ENCODE measurements at regions not wholly inside any gene's neighbourhood (a gene's known extent, or its start where the extent isn't known, plus 50 kb on each side); places are given as distances from the start of the nearest gene placed in this dataset.

- ATAC-seq (no peak), DNase-seq (no peak)
- POLR2A ChIA-PET: no interaction called here
- peaks cover 22 to 58% (median 36%) of the 10 kb centered on the region in 5 donors for H3K27me3 Mint-ChIP-seq
- H3K36me3 Mint-ChIP-seq: peaks cover 0 to 5% (median 0%) of the 10 kb centered on the region in 3 donors
- H3K4me1 Mint-ChIP-seq: no peaks in the 10 kb centered on the region
- no peaks in the 10 kb centered on the region for H3K9me3 Mint-ChIP-seq
- H3K27ac Mint-ChIP-seq: no peak overlapping the region
- H3K4me3 Mint-ChIP-seq: no peak overlapping the region
Observed at GRCh38 chr1:227445746-227446145, 117.6 kb upstream of the ZNF678 start.

- no peak overlapping the region for H3K4me3 Mint-ChIP-seq
- H3K36me3 Mint-ChIP-seq: peaks cover 0 to 5% (median 0%) of the 10 kb centered on the region in 3 donors
- no peak overlapping the region for H3K27ac Mint-ChIP-seq
- no peaks in the 10 kb centered on the region for H3K4me1 Mint-ChIP-seq
- ATAC-seq (no peak), DNase-seq (no peak)
- peaks cover 22 to 60% (median 35%) of the 10 kb centered on the region in 5 donors for H3K27me3 Mint-ChIP-seq
- H3K9me3 Mint-ChIP-seq: no peaks in the 10 kb centered on the region
- POLR2A ChIA-PET: no interaction called here
Observed at GRCh38 chr1:227445092-227445674, 118.2 kb upstream of the ZNF678 start.

GRCh38 chr1:227440182-227440581, 121.9 kb upstream of the CDC42BPA start:
- no peaks in the 10 kb centered on the region for H3K36me3 Mint-ChIP-seq
- H3K4me3 Mint-ChIP-seq: no peak overlapping the region
- H3K27ac Mint-ChIP-seq: no peak overlapping the region
- no peaks in the 10 kb centered on the region for H3K9me3 Mint-ChIP-seq
- ATAC-seq: no peak
- POLR2A ChIA-PET: no interaction called here
- peaks cover 2 to 11% (median 5%) of the 10 kb centered on the region in 4 donors for H3K4me1 Mint-ChIP-seq
- no peak for DNase-seq
- peaks cover 15 to 61% (median 34%) of the 10 kb centered on the region in 5 donors for H3K27me3 Mint-ChIP-seq

DNA sequence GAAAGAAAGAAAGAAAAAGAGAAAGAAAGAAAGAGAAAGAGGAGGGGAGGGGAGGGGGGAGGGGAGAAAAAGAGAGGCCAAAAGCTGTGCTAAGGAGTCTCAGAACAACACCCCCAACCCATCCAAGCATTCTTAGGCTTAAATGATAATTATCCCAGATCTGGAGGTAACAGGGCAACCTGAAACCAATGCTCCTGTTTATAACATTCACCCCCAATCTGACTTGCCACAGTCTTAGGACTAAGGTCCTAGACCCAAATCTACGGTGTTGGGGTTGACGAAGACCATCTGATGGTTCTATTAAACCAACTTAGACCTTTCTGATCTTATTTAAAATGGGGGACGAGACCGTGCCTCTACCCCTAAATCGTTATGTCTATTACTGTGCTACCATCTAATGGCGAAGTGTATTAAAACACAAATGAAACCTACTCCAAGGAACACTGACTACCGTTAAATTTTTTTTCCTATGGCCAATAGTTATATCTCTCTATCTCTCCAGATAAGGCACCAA, 119.3 kb upstream of the CDC42BPA start:
- H3K36me3 Mint-ChIP-seq: no peaks in the 10 kb centered on the region
- peak overlapping the region in 1 of 10 donors; percentile 76 for H3K27ac Mint-ChIP-seq
- H3K4me1 Mint-ChIP-seq: peaks cover 2 to 11% (median 5%) of the 10 kb centered on the region in 4 donors
- H3K4me3 Mint-ChIP-seq: peak overlapping the region in 5 of 10 donors; percentile 1 to 56 (median 28)
- peaks cover 14 to 58% (median 32%) of the 10 kb centered on the region in 5 donors for H3K27me3 Mint-ChIP-seq
- POLR2A ChIA-PET: no interaction called here
- ATAC-seq (peak; percentile 37 to 52), DNase-seq (peak in 3 of 10 donors; percentile 3 to 30 (median 22))
- H3K9me3 Mint-ChIP-seq: no peaks in the 10 kb centered on the region

DNA sequence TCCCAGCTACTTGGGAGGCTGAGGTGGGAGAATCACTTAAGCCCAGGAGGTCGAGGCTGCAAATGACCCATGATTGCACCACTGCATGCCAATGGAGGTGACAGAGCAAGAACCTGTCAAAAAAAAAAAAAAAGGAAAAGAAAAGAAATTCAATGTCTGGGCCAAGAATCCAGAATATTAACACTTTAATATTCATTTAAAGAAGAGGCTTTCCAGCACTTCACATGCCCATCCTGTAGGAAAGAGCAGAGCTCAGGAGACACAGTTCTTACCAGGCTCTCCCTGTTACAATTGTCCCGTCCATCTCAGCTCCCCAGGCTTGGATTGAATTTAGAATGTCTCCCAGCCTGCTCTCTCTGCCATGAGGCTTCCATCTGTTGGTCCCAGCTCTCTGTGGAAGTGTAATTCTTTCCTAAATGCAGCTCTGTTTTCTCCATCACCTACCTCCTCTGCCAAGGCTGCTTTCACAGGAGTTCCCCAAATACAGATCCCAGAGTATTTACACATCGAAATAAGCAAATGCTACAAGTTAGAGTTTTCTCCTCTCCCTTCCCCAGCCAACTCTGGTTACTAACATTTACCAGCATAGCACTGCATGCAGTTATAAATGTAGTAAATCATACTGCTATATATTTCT, 116.6 kb upstream of the CDC42BPA start:
- H3K4me1 Mint-ChIP-seq: peaks cover 2 to 11% (median 5%) of the 10 kb centered on the region in 4 donors
- H3K9me3 Mint-ChIP-seq: no peaks in the 10 kb centered on the region
- no peaks in the 10 kb centered on the region for H3K36me3 Mint-ChIP-seq

GRCh38 chr1:227433663-227434341, 115.5 kb upstream of the CDC42BPA start:
- no peaks in the 10 kb centered on the region for H3K36me3 Mint-ChIP-seq
- POLR2A ChIA-PET: no interaction called here
- peaks cover 14 to 40% (median 23%) of the 10 kb centered on the region in 5 donors for H3K27me3 Mint-ChIP-seq
- ATAC-seq (no peak), DNase-seq (no peak)
- H3K4me3 Mint-ChIP-seq: no peak overlapping the region
- peaks cover 2 to 11% (median 5%) of the 10 kb centered on the region in 4 donors for H3K4me1 Mint-ChIP-seq
- H3K9me3 Mint-ChIP-seq: no peaks in the 10 kb centered on the region
- H3K27ac Mint-ChIP-seq: peak overlapping the region in 1 of 10 donors; percentile 2

More for the DNA sequence above, 116.6 kb upstream of the CDC42BPA start:
- Mint-ChIP-seq H3K27ac (peak overlapping the region in 1 of 10 donors; percentile 2), H3K27me3 (peaks cover 13 to 46% (median 27%) of the 10 kb centered on the region in 5 donors), H3K4me3 (no peak overlapping the region)
- DNase-seq (no peak), ATAC-seq (no peak)
- POLR2A ChIA-PET: no interaction called here

DNA sequence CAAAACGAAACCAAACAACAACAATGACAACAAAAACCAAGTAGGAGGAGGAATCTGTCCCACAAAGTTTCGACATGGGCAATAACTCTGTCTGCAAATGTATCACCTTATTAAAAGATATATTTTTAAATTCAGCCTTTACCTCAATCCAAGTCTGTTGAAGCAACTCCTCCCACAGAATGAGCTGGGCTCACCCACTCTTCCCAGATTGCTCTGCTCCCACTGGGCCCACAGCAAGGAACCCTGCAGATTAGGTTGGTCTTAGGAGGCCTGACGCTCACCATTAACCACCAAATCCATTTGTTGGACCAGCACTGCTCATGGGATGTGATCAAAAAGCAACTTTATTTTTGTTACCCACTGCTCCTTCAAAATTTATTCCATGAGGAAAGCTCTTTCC, 114.7 kb upstream of the CDC42BPA start:
- DNase-seq (no peak), ATAC-seq (no peak)
- no peaks in the 10 kb centered on the region for H3K9me3 Mint-ChIP-seq
- no peak overlapping the region for H3K4me3 Mint-ChIP-seq
- no peak overlapping the region for H3K27ac Mint-ChIP-seq
- H3K36me3 Mint-ChIP-seq: no peaks in the 10 kb centered on the region
- H3K4me1 Mint-ChIP-seq: peaks cover 2 to 11% (median 5%) of the 10 kb centered on the region in 4 donors
- POLR2A ChIA-PET: no interaction called here
- H3K27me3 Mint-ChIP-seq: peaks cover 12 to 35% (median 17%) of the 10 kb centered on the region in 5 donors

GRCh38 chr1:227432181-227432535, 113.9 kb upstream of the CDC42BPA start:
- H3K9me3 Mint-ChIP-seq: no peaks in the 10 kb centered on the region
- H3K36me3 Mint-ChIP-seq: no peaks in the 10 kb centered on the region
- H3K4me1 Mint-ChIP-seq: peaks cover 0 to 4% (median 2%) of the 10 kb centered on the region in 4 donors
- DNase-seq (no peak), ATAC-seq (no peak)
- H3K27me3 Mint-ChIP-seq: peaks cover 10 to 30% (median 13%) of the 10 kb centered on the region in 5 donors
- POLR2A ChIA-PET: no interaction called here
- H3K27ac Mint-ChIP-seq: no peak overlapping the region
- H3K4me3 Mint-ChIP-seq: no peak overlapping the region

DNA sequence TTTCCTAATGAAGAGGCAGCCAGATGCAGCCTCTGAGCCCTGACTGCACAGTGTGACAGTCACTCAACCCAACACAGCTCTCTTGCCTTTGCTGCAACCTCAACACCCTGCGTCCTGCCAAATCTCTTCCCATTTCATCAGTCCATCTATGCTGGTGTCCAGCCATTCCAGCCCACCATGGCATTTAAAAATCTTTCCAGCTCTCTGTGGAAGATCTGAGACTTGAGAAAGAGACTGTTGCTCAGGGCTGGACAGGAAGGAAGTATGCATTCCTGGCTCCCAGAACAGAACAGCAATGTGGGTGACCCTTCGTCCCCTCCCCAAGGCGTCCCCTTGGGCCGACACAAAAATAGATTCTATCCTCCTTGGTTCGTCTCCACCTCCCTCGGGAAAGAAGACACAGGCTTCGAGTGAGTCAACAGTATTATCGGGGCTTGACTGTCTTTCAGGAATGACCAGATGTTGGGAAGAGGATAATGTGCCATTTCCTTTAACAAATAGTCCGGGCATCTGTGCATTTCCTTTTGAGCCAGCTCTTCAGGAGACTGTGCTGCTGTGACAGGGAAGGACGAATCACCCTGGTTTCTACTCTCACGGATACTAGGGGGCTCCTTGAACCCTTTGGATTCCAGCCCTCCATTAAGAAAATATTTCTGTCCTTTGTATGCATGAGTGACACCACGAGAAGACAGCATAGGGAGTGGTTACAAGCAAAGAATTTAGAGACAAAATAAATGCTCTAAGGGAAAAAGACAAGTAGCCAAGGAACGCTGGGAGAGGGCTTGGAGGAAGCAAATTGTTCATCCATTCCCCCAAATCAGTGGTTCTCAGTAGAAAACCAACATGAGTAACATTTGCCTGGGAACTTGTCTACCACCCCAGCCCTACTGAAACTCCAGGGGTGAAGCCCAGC, 111.4 kb upstream of the CDC42BPA start:
- ATAC-seq (no peak), DNase-seq (no peak)
- no peaks in the 10 kb centered on the region for H3K36me3 Mint-ChIP-seq
- peak overlapping the region in 1 of 10 donors; percentile 2 for H3K27ac Mint-ChIP-seq
- no peaks in the 10 kb centered on the region for H3K4me1 Mint-ChIP-seq
- peaks cover 5 to 16% (median 10%) of the 10 kb centered on the region in 5 donors for H3K27me3 Mint-ChIP-seq
- no peaks in the 10 kb centered on the region for H3K9me3 Mint-ChIP-seq
- POLR2A ChIA-PET: no interaction called here
- H3K4me3 Mint-ChIP-seq: no peak overlapping the region

DNA sequence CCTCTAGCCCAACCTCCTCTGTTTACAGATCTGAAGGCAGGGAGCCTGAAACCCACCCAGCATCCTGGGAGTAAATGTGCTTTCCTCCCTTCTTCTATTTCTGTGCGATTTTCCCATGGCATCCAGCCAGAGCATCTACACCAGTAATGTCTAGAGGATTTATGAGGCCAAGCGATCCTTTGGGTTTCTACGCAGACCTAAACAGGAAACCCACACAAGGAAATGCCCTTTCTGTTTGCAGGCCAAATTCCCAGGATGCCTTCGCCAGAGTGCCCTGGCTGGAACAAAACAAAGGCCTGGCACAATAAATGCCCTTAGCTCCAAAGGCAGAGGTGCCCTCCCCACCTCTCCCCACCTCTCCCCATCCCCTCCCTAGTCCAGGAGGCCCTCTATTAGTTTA, 110.5 kb upstream of the CDC42BPA start:
- Mint-ChIP-seq H3K4me1 (no peaks in the 10 kb centered on the region), H3K4me3 (no peak overlapping the region)

GRCh38 chr1:227427411-227427810, 109.1 kb upstream of the CDC42BPA start:
- DNase-seq (no peak), ATAC-seq (no peak)
- Mint-ChIP-seq H3K4me1 (no peaks in the 10 kb centered on the region), H3K36me3 (no peaks in the 10 kb centered on the region), H3K27me3 (peaks cover 9 to 25% (median 15%) of the 10 kb centered on the region in 5 donors), H3K9me3 (no peaks in the 10 kb centered on the region), H3K27ac (no peak overlapping the region), H3K4me3 (no peak overlapping the region)
- POLR2A ChIA-PET: no interaction called here

More for the DNA sequence above, 110.5 kb upstream of the CDC42BPA start:
- POLR2A ChIA-PET: no interaction called here
- Mint-ChIP-seq H3K27me3 (peaks cover 4 to 20% (median 10%) of the 10 kb centered on the region in 5 donors), H3K9me3 (no peaks in the 10 kb centered on the region), H3K36me3 (no peaks in the 10 kb centered on the region), H3K27ac (peak overlapping the region in 1 of 10 donors; percentile 43)
- DNase-seq (no peak), ATAC-seq (no peak)

DNA sequence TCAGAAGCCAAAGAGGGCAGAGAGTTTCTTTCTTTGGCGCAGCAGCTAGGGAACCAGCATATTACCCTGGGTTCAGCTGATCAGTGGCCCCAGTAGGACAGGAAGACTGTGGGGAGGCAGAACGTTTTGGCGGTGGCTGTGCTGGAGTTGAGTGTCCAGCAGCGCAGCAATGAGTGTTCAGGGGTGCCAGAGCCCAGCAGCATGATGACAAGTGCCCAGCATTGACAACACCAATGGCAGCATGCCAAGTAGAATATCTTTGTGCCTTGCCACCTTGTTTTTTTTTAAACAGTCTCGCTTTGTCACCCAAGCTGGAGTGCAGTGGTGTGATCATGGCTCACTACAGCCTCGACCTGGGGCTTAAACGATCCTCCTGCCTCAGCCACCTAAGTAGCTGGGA, 106.7 kb upstream of the CDC42BPA start:
- H3K36me3 Mint-ChIP-seq: no peaks in the 10 kb centered on the region
- H3K27ac Mint-ChIP-seq: no peak overlapping the region
- no peak for ATAC-seq
- H3K27me3 Mint-ChIP-seq: peaks cover 11 to 30% (median 20%) of the 10 kb centered on the region in 5 donors
- DNase-seq: no peak
- POLR2A ChIA-PET: no interaction called here
- H3K9me3 Mint-ChIP-seq: no peaks in the 10 kb centered on the region
- H3K4me1 Mint-ChIP-seq: peaks cover 0 to 2% (median 0%) of the 10 kb centered on the region in 4 donors
- no peak overlapping the region for H3K4me3 Mint-ChIP-seq
